ENCODE measurements at regions not wholly inside any gene's neighbourhood (a gene's known extent, or its start where the extent isn't known, plus 50 kb on each side); places are given as distances from the start of the nearest gene placed in this dataset.
A peak's percentile ranks its signal among the peaks of the same experiment; 100 is the strongest.

- no peak for TF ChIP-seq CTCF (IDR thresholded peaks at IDR 0.05; ENCODE audit: insufficient read depth, low read depth, low read length, missing control alignments)
Measured at GRCh38 chr14:87483271-87484260, 509.4 kb downstream of the GALC start.

GRCh38 chr14:87468531-87468930 lies 524.5 kb downstream of the GALC start:
- H3K4me3 ChIP-seq (ENCODE audit: low read depth, low read length): no peak overlapping the region
- no peak for TF ChIP-seq CTCF (IDR thresholded peaks at IDR 0.05; ENCODE audit: insufficient read depth, low read depth, low read length, missing control alignments)
- no peak for DNase-seq (ENCODE audit: low read depth)

More at GRCh38 chr14:87483271-87484260, 509.4 kb downstream of the GALC start:
- DNase-seq (ENCODE audit: low read depth): no peak
- no peak overlapping the region for H3K4me3 ChIP-seq (ENCODE audit: low read depth, low read length)

GRCh38 chr14:87467578-87467977 lies 525.4 kb downstream of the GALC start:
- DNase-seq (ENCODE audit: low read depth): no peak
- TF ChIP-seq CTCF (IDR thresholded peaks at IDR 0.05; ENCODE audit: insufficient read depth, low read depth, low read length, missing control alignments): no peak
- no peak overlapping the region for H3K4me3 ChIP-seq (ENCODE audit: low read depth, low read length)

- TF ChIP-seq CTCF (IDR thresholded peaks at IDR 0.05; ENCODE audit: insufficient read depth, low read depth, low read length, missing control alignments): no peak
- no peak for DNase-seq (ENCODE audit: low read depth)
Measured at GRCh38 chr14:87465770-87466169, 527.2 kb downstream of the GALC start.

GRCh38 chr14:87461704-87462103 lies 531.3 kb downstream of the GALC start:
- no peak overlapping the region for H3K4me3 ChIP-seq (ENCODE audit: low read depth, low read length)
- no peak for TF ChIP-seq CTCF (IDR thresholded peaks at IDR 0.05; ENCODE audit: insufficient read depth, low read depth, low read length, missing control alignments)
- no peak for DNase-seq (ENCODE audit: low read depth)

More at GRCh38 chr14:87465770-87466169, 527.2 kb downstream of the GALC start:
- H3K4me3 ChIP-seq (ENCODE audit: low read depth, low read length): no peak overlapping the region

GRCh38 chr14:87457720-87458119 lies 535.3 kb downstream of the GALC start:
- H3K4me3 ChIP-seq (ENCODE audit: low read depth, low read length): peak overlapping the region; percentile 32
- no peak for TF ChIP-seq CTCF (IDR thresholded peaks at IDR 0.05; ENCODE audit: insufficient read depth, low read depth, low read length, missing control alignments)
- peak; percentile 5 for DNase-seq (ENCODE audit: low read depth)

Measured in GM12865 (cell line).